ENCODE measurements at regions not wholly inside any gene's neighbourhood (a gene's known extent, or its start where the extent isn't known, plus 50 kb on each side); places are given as distances from the start of the nearest gene placed in this dataset.

- H3K4me1 ChIP-seq (ENCODE audit: insufficient read depth, low read length, poor library complexity, severe bottlenecking), result no peaks in the 10 kb centered on the region
- H3K27ac ChIP-seq (ENCODE audit: low read depth, low read length, poor library complexity, severe bottlenecking), result no peak overlapping the region
- intact Hi-C loops (cut with micrococcal nuclease; ENCODE audit: unreplicated experiment), result no loop called here
- no peaks in the 10 kb centered on the region for H3K9me3 ChIP-seq (ENCODE audit: low read depth, low read length, poor library complexity, severe bottlenecking)
- no peak for DNase-seq (ENCODE audit: low spot score)
- no peak overlapping the region for H3K4me3 ChIP-seq (ENCODE audit: low read depth, low read length, poor library complexity, severe bottlenecking)
- BruUV-seq (replicated peaks), result no TSS peak
- ChIA-PET POLR2A (ENCODE audit: low non-redundant PET) (no interaction called here), CTCF (no interaction called here)
- no peak for TF ChIP-seq EZH2 (IDR thresholded peaks at IDR 0.05; ENCODE audit: borderline replicate concordance, low read depth, low read length, poor library complexity, severe bottlenecking)
- no peak for TF ChIP-seq CTCF (conservative IDR thresholded peaks at IDR 0.05; ENCODE audit: low read depth, low read length)
- H3K27me3 ChIP-seq (replicated peaks; ENCODE audit: insufficient read depth, low read depth, low read length, poor library complexity), result no peaks in the 10 kb centered on the region
- H3K36me3 ChIP-seq (ENCODE audit: insufficient read depth, low read length, poor library complexity, severe bottlenecking), result no peaks in the 10 kb centered on the region
Observed at GRCh38 chr14:65853407-65853955, 441.0 kb downstream of the FUT8 start.

- CTCF ChIA-PET, result no interaction called here
- Histone ChIP-seq H3K27ac (ENCODE audit: low read depth, low read length, poor library complexity, severe bottlenecking) (no peak overlapping the region), H3K27me3 (replicated peaks; ENCODE audit: insufficient read depth, low read depth, low read length, poor library complexity) (no peaks in the 10 kb centered on the region), H3K9me3 (ENCODE audit: low read depth, low read length, poor library complexity, severe bottlenecking) (no peaks in the 10 kb centered on the region), H3K4me3 (ENCODE audit: low read depth, low read length, poor library complexity, severe bottlenecking) (no peak overlapping the region), H3K36me3 (ENCODE audit: insufficient read depth, low read length, poor library complexity, severe bottlenecking) (no peaks in the 10 kb centered on the region), H3K4me1 (ENCODE audit: insufficient read depth, low read length, poor library complexity, severe bottlenecking) (no peaks in the 10 kb centered on the region)
- TF ChIP-seq EZH2 (IDR thresholded peaks at IDR 0.05; ENCODE audit: borderline replicate concordance, low read depth, low read length, poor library complexity, severe bottlenecking), result no peak
- POLR2A ChIA-PET (ENCODE audit: low non-redundant PET), result no interaction called here
- no peak for DNase-seq (ENCODE audit: low spot score)
- intact Hi-C loops (cut with micrococcal nuclease; ENCODE audit: unreplicated experiment), result no loop called here
- no TSS peak for BruUV-seq (replicated peaks)
Observed at GRCh38 chr14:65854215-65854614, 441.7 kb downstream of the FUT8 start.

GRCh38 chr14:65860956-65861611, 448.6 kb downstream of the FUT8 start:
- Histone ChIP-seq H3K36me3 (ENCODE audit: insufficient read depth, low read length, poor library complexity, severe bottlenecking) (no peaks in the 10 kb centered on the region), H3K27me3 (replicated peaks; ENCODE audit: insufficient read depth, low read depth, low read length, poor library complexity) (no peaks in the 10 kb centered on the region), H3K4me3 (ENCODE audit: low read depth, low read length, poor library complexity, severe bottlenecking) (no peak overlapping the region), H3K9me3 (ENCODE audit: low read depth, low read length, poor library complexity, severe bottlenecking) (no peaks in the 10 kb centered on the region), H3K27ac (ENCODE audit: low read depth, low read length, poor library complexity, severe bottlenecking) (no peak overlapping the region), H3K4me1 (ENCODE audit: insufficient read depth, low read length, poor library complexity, severe bottlenecking) (no peaks in the 10 kb centered on the region)
- DNase-seq (ENCODE audit: low spot score), result no peak
- ChIA-PET POLR2A (ENCODE audit: low non-redundant PET) (no interaction called here), CTCF (interaction anchor here (0.6 kb wide), 1 partner anchor 546 kb away, joined by 4 read pairs; no protein-coding TSS in a partner anchor)
- intact Hi-C loops (cut with micrococcal nuclease; ENCODE audit: unreplicated experiment), result no loop called here
- TF ChIP-seq EZH2 (IDR thresholded peaks at IDR 0.05; ENCODE audit: borderline replicate concordance, low read depth, low read length, poor library complexity, severe bottlenecking) (no peak), CTCF (conservative IDR thresholded peaks at IDR 0.05; ENCODE audit: low read depth, low read length) (no peak)
- no TSS peak for BruUV-seq (replicated peaks)

- POLR2A ChIA-PET (ENCODE audit: low non-redundant PET), result interaction anchor here (0.5 to 0.7 kb wide), 2 partner anchors 66 to 96 kb away, joined by 3 read pairs; no protein-coding TSS in a partner anchor
- Histone ChIP-seq H3K27me3 (replicated peaks; ENCODE audit: insufficient read depth, low read depth, low read length, poor library complexity) (no peaks in the 10 kb centered on the region), H3K36me3 (ENCODE audit: insufficient read depth, low read length, poor library complexity, severe bottlenecking) (no peaks in the 10 kb centered on the region), H3K9me3 (ENCODE audit: low read depth, low read length, poor library complexity, severe bottlenecking) (no peaks in the 10 kb centered on the region), H3K4me1 (ENCODE audit: insufficient read depth, low read length, poor library complexity, severe bottlenecking) (no peaks in the 10 kb centered on the region), H3K27ac (ENCODE audit: low read depth, low read length, poor library complexity, severe bottlenecking) (no peak overlapping the region), H3K4me3 (ENCODE audit: low read depth, low read length, poor library complexity, severe bottlenecking) (no peak overlapping the region)
- intact Hi-C loops (cut with micrococcal nuclease; ENCODE audit: unreplicated experiment), result no loop called here
- CTCF ChIA-PET, result no interaction called here
- no TSS peak for BruUV-seq (replicated peaks)
- no peak for DNase-seq (ENCODE audit: low spot score)
- no peak for TF ChIP-seq EZH2 (IDR thresholded peaks at IDR 0.05; ENCODE audit: borderline replicate concordance, low read depth, low read length, poor library complexity, severe bottlenecking)
Observed at GRCh38 chr14:65864549-65864948, 452.0 kb downstream of the FUT8 start.
